GM23248 (cell line): ENCODE measurements at regions not wholly inside any gene's neighbourhood (a gene's known extent, or its start where the extent isn't known, plus 50 kb on each side); places are given as distances from the start of the nearest gene placed in this dataset.

Experiments used
- EZH2 ChIP-seq: fragments of 200-600 bp; sonication (generic); IDR thresholded peaks from 2 replicates; pipeline ENCODE4 v1.6.1; 2018; ENCODE audit warnings: antibody characterized with exemption, mild to moderate bottlenecking; ENCODE audit not compliant: insufficient read depth, poor library complexity, severe bottlenecking
- EZH2phosphoT487 ChIP-seq: fragments of 200-600 bp; sonication (generic); IDR thresholded peaks from 2 replicates; pipeline ENCODE4 v1.6.1; 2018; ENCODE audit warnings: antibody characterized with exemption, moderate library complexity, mild to moderate bottlenecking, low read depth; ENCODE audit not compliant: insufficient read depth

DNA sequence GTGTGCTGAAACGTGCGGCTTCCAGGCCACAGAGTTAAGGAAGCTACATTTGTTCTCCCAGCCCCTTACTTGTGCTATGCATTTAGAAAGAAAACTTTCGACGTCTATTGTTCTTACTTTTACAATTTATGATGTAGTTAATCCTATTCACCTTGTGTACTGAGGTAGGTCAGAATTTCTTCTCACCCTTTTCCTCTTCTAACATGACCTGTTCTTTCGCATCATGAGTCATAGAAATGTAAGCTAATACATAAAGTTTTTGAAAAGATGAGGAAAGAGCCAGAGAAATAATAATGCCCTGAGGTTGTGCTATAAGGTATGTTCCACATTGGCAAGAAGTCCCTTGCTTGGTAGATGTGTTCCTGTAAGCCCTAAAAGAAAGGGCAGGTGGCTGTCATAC is 298.3 kb downstream of the TRIML1 start:
- TF ChIP-seq EZH2phosphoT487 (no peak), EZH2 (no peak)
